Dendritic cell treated with granulocyte-macrophage colony-stimulating factor and Interleukin-4, amounts not matched to agents 40 ng/mL and 50 ng/mL, for 4 days (primary cell): ENCODE measurements at regions not wholly inside any gene's neighbourhood (a gene's known extent, or its start where the extent isn't known, plus 50 kb on each side); places are given as distances from the start of the nearest gene placed in this dataset.
"Not testable (repeated sequence)": the region's sequence is repeated elsewhere in the genome, so short reads cannot be mapped to it uniquely, and the experiment has no call there.

Experiments used
- H3K27ac Mint-ChIP-seq: one replicate; pipeline ENCODE4 v1.8.0; 2022; ENCODE audit warnings: mild to moderate bottlenecking, mixed read lengths
- H3K27me3 Mint-ChIP-seq: one replicate; pipeline ENCODE4 v1.8.0; 2022; ENCODE audit warnings: mild to moderate bottlenecking, mixed read lengths
- H3K36me3 Mint-ChIP-seq: one replicate; pipeline ENCODE4 v1.8.0; 2022; ENCODE audit warnings: low read depth, mixed read lengths
- H3K4me1 Mint-ChIP-seq: one replicate; pipeline ENCODE4 v1.8.0; 2022; ENCODE audit warnings: low read depth, mixed read lengths
- H3K4me3 Mint-ChIP-seq: one replicate; pipeline ENCODE4 v1.8.0; 2022; ENCODE audit warnings: mild to moderate bottlenecking, moderate library complexity, mixed read lengths
- H3K9me3 Mint-ChIP-seq: one replicate; pipeline ENCODE4 v1.8.0; 2022; ENCODE audit warnings: mixed read lengths
- intact Hi-C: fragments of 100-400 bp; cut with micrococcal nuclease; formaldehyde crosslinking; loops from one replicate; pipeline ENCODE4 v1.15.0; 2022

GRCh38 chrX:56618323-56618722, 54.9 kb downstream of the UBQLN2 start:
- peaks cover 6% of the 10 kb centered on the region for H3K4me1 Mint-ChIP-seq
- H3K27ac Mint-ChIP-seq = no peak overlapping the region
- H3K36me3 Mint-ChIP-seq = no peaks in the 10 kb centered on the region
- intact Hi-C loops = no loop called here
- H3K9me3 Mint-ChIP-seq = peaks cover 30% of the 10 kb centered on the region
- H3K27me3 Mint-ChIP-seq = no peaks in the 10 kb centered on the region
- no peak overlapping the region for H3K4me3 Mint-ChIP-seq

GRCh38 chrX:56623316-56623715, 59.9 kb downstream of the UBQLN2 start:
- H3K27ac Mint-ChIP-seq = no peak overlapping the region
- H3K36me3 Mint-ChIP-seq = no peaks in the 10 kb centered on the region
- intact Hi-C loops = no loop called here
- no peaks in the 10 kb centered on the region for H3K27me3 Mint-ChIP-seq
- peaks cover 45% of the 10 kb centered on the region for H3K9me3 Mint-ChIP-seq
- H3K4me3 Mint-ChIP-seq = no peak overlapping the region
- H3K4me1 Mint-ChIP-seq = peaks cover 1% of the 10 kb centered on the region

- H3K4me3 Mint-ChIP-seq, H3K36me3 Mint-ChIP-seq, intact Hi-C loops, H3K27ac Mint-ChIP-seq, H3K27me3 Mint-ChIP-seq, H3K4me1 Mint-ChIP-seq: not testable (repeated sequence)
- H3K9me3 Mint-ChIP-seq = peaks cover 82% of the 10 kb centered on the region
These were observed 71.6 kb downstream of the UBQLN2 start for GRCh38 chrX:56635060-56635459.

GRCh38 chrX:56661193-56661592, 67.8 kb upstream of the NBDY start:
- Mint-ChIP-seq H3K27ac (no peak overlapping the region), H3K4me1 (no peaks in the 10 kb centered on the region), H3K27me3 (no peaks in the 10 kb centered on the region), H3K4me3 (no peak overlapping the region), H3K9me3 (peaks cover 22% of the 10 kb centered on the region), H3K36me3 (no peaks in the 10 kb centered on the region)
- intact Hi-C loops = no loop called here
